Ovary (tissue), 7 donors: ENCODE measurements at regions not wholly inside any gene's neighbourhood (a gene's known extent, or its start where the extent isn't known, plus 50 kb on each side); places are given as distances from the start of the nearest gene placed in this dataset.

Experiments
- DNase-seq, 5 donors: peaks; one replicate each; pipeline ENCODE4 v3.0.0-alpha.2; 2019 to 2020
- H3K27ac ChIP-seq, 2 donors: fragments of 200-600 bp; one replicate each; pipeline versions ENCODE4 v1.5.1 to v1.8.0; 2019 to 2022
- H3K27me3 ChIP-seq: fragments of 200-600 bp; one replicate; pipeline ENCODE4 v1.8.0; 2022
- H3K36me3 ChIP-seq: fragments of 200-600 bp; sonication (generic); one replicate; pipeline ENCODE4 v1.5.1; 2019
- H3K4me1 ChIP-seq: one replicate; pipeline ENCODE4 v1.8.1; 2013; ENCODE audit warnings: mild to moderate bottlenecking, moderate library complexity; ENCODE audit not compliant: insufficient read depth
- H3K4me3 ChIP-seq: fragments of 200-600 bp; sonication (generic); one replicate; pipeline ENCODE4 v1.5.1; 2017
- H3K9me3 ChIP-seq, 2 donors: fragments of 200-600 bp in 1 of 2; sonication (generic) in 1 of 2; one replicate each; pipeline versions ENCODE4 v1.5.1 to v1.8.1; 2013 to 2019; ENCODE audit warnings: mild to moderate bottlenecking in 1 of 2, moderate library complexity in 1 of 2
- CTCF ChIP-seq, 3 donors: fragments of 450-650 bp in 2 of 3; fragments of 200-600 bp in 1 of 3; IDR thresholded peaks; one replicate each; pipeline versions ENCODE4 v1.5.1 to v1.8.0; 2016 to 2022; ENCODE audit warnings: antibody characterized with exemption in 3 of 3, mild to moderate bottlenecking in 1 of 3
- EP300 ChIP-seq: sonication (generic); formaldehyde crosslinking; IDR thresholded peaks from one replicate; pipeline ENCODE4 v1.6.1; 2017; ENCODE audit warnings: antibody characterized with exemption
- POLR2A ChIP-seq: fragments of 450-650 bp; IDR thresholded peaks from one replicate; pipeline ENCODE4 v1.6.1; 2017; ENCODE audit warnings: antibody characterized with exemption, mild to moderate bottlenecking, moderate library complexity
- WGBS, 3 donors: extraction: QIAGEN DNeasy Blood & Tissue Kit in 1 of 3; methylation state at CpG; one replicate each; pipeline versions ENCODE4 v1.1.5 to v1.1.7; 2013 to 2017; 5-methylcytosine and 5-hydroxymethylcytosine counted together
- intact Hi-C, 4 donors: fragments of 100-400 bp; cut with DNase I; formaldehyde crosslinking; loops; one replicate each; pipeline versions ENCODE4 v1.11.0 to v1.15.1; 2022 to 2023
- donor health status: DM: no; HTN: no; CAD: no; lungs with moderate emphysema.
- donor health status: DM: no; HTN: no; CAD: no.
- donor health status: Bipolar disorder and iron deficiency.
- donor health status: DM: no; HTN: no; CAD: no.
- donor health status: DM: yes; HTN: yes; CAD: no.

GRCh38 chr6:23494367-23494766 lies 631.6 kb upstream of the NRSN1 start:
- intact Hi-C loops, result no loop called here
- H3K27ac ChIP-seq, result no peak overlapping the region
- TF ChIP-seq EP300 (no peak), POLR2A (no peak)
- no peaks in the 10 kb centered on the region for H3K4me1 ChIP-seq
- H3K27me3 ChIP-seq, result no peaks in the 10 kb centered on the region
- H3K36me3 ChIP-seq, result no peaks in the 10 kb centered on the region
- no peaks in the 10 kb centered on the region for H3K9me3 ChIP-seq
- WGBS, 3 donors, result 94 to 98% (median 94%) methylated on average over 4 of the region's 4 CpGs
- no peak overlapping the region for H3K4me3 ChIP-seq
- DNase-seq, result no peak

- Histone ChIP-seq H3K9me3 (no peaks in the 10 kb centered on the region), H3K36me3 (no peaks in the 10 kb centered on the region), H3K4me1 (no peaks in the 10 kb centered on the region), H3K27me3 (no peaks in the 10 kb centered on the region), H3K4me3 (no peak overlapping the region), H3K27ac (no peak overlapping the region)
- DNase-seq, result no peak
- 19 to 22% (median 20%) methylated on average over 4 of the region's 4 CpGs for WGBS, 3 donors
- TF ChIP-seq EP300 (no peak), POLR2A (no peak), CTCF (IDR thresholded peaks at IDR 0.05) (no peak)
- intact Hi-C loops, result no loop called here
These were observed 628.0 kb upstream of the NRSN1 start for GRCh38 chr6:23498013-23498412.

GRCh38 chr6:23499549-23499948 lies 626.5 kb upstream of the NRSN1 start:
- no peaks in the 10 kb centered on the region for H3K27me3 ChIP-seq
- intact Hi-C loops, result no loop called here
- 91 to 94% (median 94%) methylated on average over 1 of the region's 1 CpG for WGBS, 3 donors
- H3K9me3 ChIP-seq, result no peaks in the 10 kb centered on the region
- DNase-seq, result no peak
- H3K36me3 ChIP-seq, result no peaks in the 10 kb centered on the region
- H3K4me1 ChIP-seq, result no peaks in the 10 kb centered on the region
- no peak overlapping the region for H3K27ac ChIP-seq
- H3K4me3 ChIP-seq, result no peak overlapping the region
- TF ChIP-seq CTCF (IDR thresholded peaks at IDR 0.05), result no peak

- H3K4me3 ChIP-seq, result no peak overlapping the region
- H3K4me1 ChIP-seq, result no peaks in the 10 kb centered on the region
- 58 to 73% (median 73%) methylated on average over 1 of the region's 1 CpG for WGBS, 3 donors
- intact Hi-C loops, result no loop called here
- no peaks in the 10 kb centered on the region for H3K27me3 ChIP-seq
- no peak for TF ChIP-seq CTCF (IDR thresholded peaks at IDR 0.05)
- TF ChIP-seq EP300, result no peak
- no peak for TF ChIP-seq POLR2A
- no peak for DNase-seq
- no peak overlapping the region for H3K27ac ChIP-seq
- no peaks in the 10 kb centered on the region for H3K9me3 ChIP-seq
- H3K36me3 ChIP-seq, result no peaks in the 10 kb centered on the region
These were observed 622.8 kb upstream of the NRSN1 start for GRCh38 chr6:23503173-23503572.

GRCh38 chr6:23505026-23505425 lies 621.0 kb upstream of the NRSN1 start:
- Histone ChIP-seq H3K9me3 (no peaks in the 10 kb centered on the region), H3K27me3 (no peaks in the 10 kb centered on the region), H3K4me1 (no peaks in the 10 kb centered on the region), H3K4me3 (no peak overlapping the region), H3K36me3 (no peaks in the 10 kb centered on the region), H3K27ac (no peak overlapping the region)
- DNase-seq, result no peak
- intact Hi-C loops, result no loop called here
- TF ChIP-seq CTCF (IDR thresholded peaks at IDR 0.05), result no peak
- no peak for TF ChIP-seq EP300
- TF ChIP-seq POLR2A, result no peak
- 87 to 93% (median 90%) methylated on average over 3 of the region's 3 CpGs for WGBS, 3 donors
